ENCODE measurements at regions not wholly inside any gene's neighbourhood (a gene's known extent, or its start where the extent isn't known, plus 50 kb on each side); places are given as distances from the start of the nearest gene placed in this dataset.

GRCh38 chr4:131441004-131441688, 1707.9 kb upstream of the PCDH10 start:
- no peaks in the 10 kb centered on the region for H3K27me3 ChIP-seq (replicated peaks; ENCODE audit: control insufficient read depth, insufficient read depth, low read length)
- CTCF ChIA-PET: no interaction called here
- no peaks in the 10 kb centered on the region for H3K9me3 ChIP-seq
- Mint-ChIP-seq H3K27ac (ENCODE audit: unreplicated experiment) (no peak overlapping the region), H3K9me3 (ENCODE audit: unreplicated experiment) (peaks cover 9% of the 10 kb centered on the region), H3K36me3 (ENCODE audit: insufficient read depth, unreplicated experiment) (no peaks in the 10 kb centered on the region), H3K27me3 (ENCODE audit: insufficient read depth, unreplicated experiment) (no peaks in the 10 kb centered on the region), H3K4me1 (ENCODE audit: low read depth, unreplicated experiment) (no peaks in the 10 kb centered on the region), H3K4me3 (ENCODE audit: unreplicated experiment) (no peak overlapping the region)
- intact Hi-C loops (cut with micrococcal nuclease; ENCODE audit: unreplicated experiment): no loop called here
- POLR2A ChIA-PET: no interaction called here
- H3K4me3 ChIP-seq (ENCODE audit: low read depth, low read length): no peak overlapping the region
- H3K36me3 ChIP-seq (ENCODE audit: control insufficient read depth, insufficient read depth, low read length): no peaks in the 10 kb centered on the region
- BruUV-seq (replicated peaks): no TSS peak
- no peaks in the 10 kb centered on the region for H3K4me1 ChIP-seq
- DNase-seq: no peak
- TF ChIP-seq, protein P1, sequence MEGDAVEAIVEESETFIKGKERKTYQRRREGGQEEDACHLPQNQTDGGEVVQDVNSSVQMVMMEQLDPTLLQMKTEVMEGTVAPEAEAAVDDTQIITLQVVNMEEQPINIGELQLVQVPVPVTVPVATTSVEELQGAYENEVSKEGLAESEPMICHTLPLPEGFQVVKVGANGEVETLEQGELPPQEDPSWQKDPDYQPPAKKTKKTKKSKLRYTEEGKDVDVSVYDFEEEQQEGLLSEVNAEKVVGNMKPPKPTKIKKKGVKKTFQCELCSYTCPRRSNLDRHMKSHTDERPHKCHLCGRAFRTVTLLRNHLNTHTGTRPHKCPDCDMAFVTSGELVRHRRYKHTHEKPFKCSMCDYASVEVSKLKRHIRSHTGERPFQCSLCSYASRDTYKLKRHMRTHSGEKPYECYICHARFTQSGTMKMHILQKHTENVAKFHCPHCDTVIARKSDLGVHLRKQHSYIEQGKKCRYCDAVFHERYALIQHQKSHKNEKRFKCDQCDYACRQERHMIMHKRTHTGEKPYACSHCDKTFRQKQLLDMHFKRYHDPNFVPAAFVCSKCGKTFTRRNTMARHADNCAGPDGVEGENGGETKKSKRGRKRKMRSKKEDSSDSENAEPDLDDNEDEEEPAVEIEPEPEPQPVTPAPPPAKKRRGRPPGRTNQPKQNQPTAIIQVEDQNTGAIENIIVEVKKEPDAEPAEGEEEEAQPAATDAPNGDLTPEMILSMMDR (IDR thresholded peaks at IDR 0.05; ENCODE audit: insufficient read depth in 1 of 2, low read depth in 1 of 2, low read length in 1 of 2, severe bottlenecking in 1 of 2, unreplicated experiment in 1 of 2): no peak

DNA sequence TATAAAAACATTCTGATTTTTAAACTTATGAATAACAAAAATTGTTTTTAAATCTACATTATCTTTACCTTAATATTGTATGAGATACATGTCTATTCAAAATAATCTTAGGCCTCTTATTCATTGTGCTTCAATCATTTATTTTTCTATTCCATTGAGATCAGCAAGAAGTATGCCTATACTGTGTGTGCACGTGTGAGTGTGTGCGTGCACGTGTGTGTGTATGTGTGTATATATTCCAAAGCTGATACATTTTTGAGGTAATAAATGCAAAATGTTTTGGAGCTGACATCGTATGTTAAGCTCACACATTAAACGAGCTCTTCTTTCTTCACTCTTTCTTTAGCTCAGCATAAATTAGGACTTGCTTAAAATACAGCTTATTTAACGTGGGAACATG, 1701.2 kb upstream of the PCDH10 start:
- Mint-ChIP-seq H3K36me3 (ENCODE audit: insufficient read depth, unreplicated experiment) (no peaks in the 10 kb centered on the region), H3K4me3 (ENCODE audit: unreplicated experiment) (no peak overlapping the region), H3K4me1 (ENCODE audit: low read depth, unreplicated experiment) (no peaks in the 10 kb centered on the region), H3K27me3 (ENCODE audit: insufficient read depth, unreplicated experiment) (no peaks in the 10 kb centered on the region), H3K27ac (ENCODE audit: unreplicated experiment) (no peak overlapping the region), H3K9me3 (ENCODE audit: unreplicated experiment) (no peaks in the 10 kb centered on the region)
- Histone ChIP-seq H3K9me3 (no peaks in the 10 kb centered on the region), H3K36me3 (ENCODE audit: control insufficient read depth, insufficient read depth, low read length) (no peaks in the 10 kb centered on the region), H3K4me1 (no peaks in the 10 kb centered on the region), H3K4me3 (ENCODE audit: low read depth, low read length) (no peak overlapping the region), H3K27me3 (replicated peaks; ENCODE audit: control insufficient read depth, insufficient read depth, low read length) (no peaks in the 10 kb centered on the region)
- POLR2A ChIA-PET: no interaction called here
- no peak for DNase-seq
- intact Hi-C loops (cut with micrococcal nuclease; ENCODE audit: unreplicated experiment): no loop called here
- BruUV-seq (replicated peaks): no TSS peak
- TF ChIP-seq, protein P1 (IDR thresholded peaks at IDR 0.05; ENCODE audit: insufficient read depth in 1 of 2, low read depth in 1 of 2, low read length in 1 of 2, severe bottlenecking in 1 of 2, unreplicated experiment in 1 of 2): no peak
- CTCF ChIA-PET: no interaction called here

GRCh38 chr4:131450572-131451209, 1698.4 kb upstream of the PCDH10 start:
- Mint-ChIP-seq H3K4me3 (ENCODE audit: unreplicated experiment) (no peak overlapping the region), H3K27me3 (ENCODE audit: insufficient read depth, unreplicated experiment) (no peaks in the 10 kb centered on the region), H3K9me3 (ENCODE audit: unreplicated experiment) (no peaks in the 10 kb centered on the region), H3K4me1 (ENCODE audit: low read depth, unreplicated experiment) (no peaks in the 10 kb centered on the region), H3K36me3 (ENCODE audit: insufficient read depth, unreplicated experiment) (no peaks in the 10 kb centered on the region), H3K27ac (ENCODE audit: unreplicated experiment) (no peak overlapping the region)
- no peaks in the 10 kb centered on the region for H3K4me1 ChIP-seq
- TF ChIP-seq, protein P1 (IDR thresholded peaks at IDR 0.05; ENCODE audit: insufficient read depth in 1 of 2, low read depth in 1 of 2, low read length in 1 of 2, severe bottlenecking in 1 of 2, unreplicated experiment in 1 of 2): no peak
- H3K4me3 ChIP-seq (ENCODE audit: low read depth, low read length): no peak overlapping the region
- intact Hi-C loops (cut with micrococcal nuclease; ENCODE audit: unreplicated experiment): no loop called here
- no peaks in the 10 kb centered on the region for H3K9me3 ChIP-seq
- no peak for DNase-seq
- H3K27me3 ChIP-seq (replicated peaks; ENCODE audit: control insufficient read depth, insufficient read depth, low read length): no peaks in the 10 kb centered on the region
- no TSS peak for BruUV-seq (replicated peaks)
- ChIA-PET CTCF (no interaction called here), POLR2A (no interaction called here)
- no peaks in the 10 kb centered on the region for H3K36me3 ChIP-seq (ENCODE audit: control insufficient read depth, insufficient read depth, low read length)

Data from Caco-2 (cell line).